22Rv1 (cell line): ENCODE measurements at regions not wholly inside any gene's neighbourhood (a gene's known extent, or its start where the extent isn't known, plus 50 kb on each side); places are given as distances from the start of the nearest gene placed in this dataset.

ENCODE experiments used
- CTCF ChIP-seq: fragments of 450-650 bp; IDR thresholded peaks from 2 replicates; pipeline ENCODE4 v1.5.1; 2017; ENCODE audit warnings: mild to moderate bottlenecking
- ZFX ChIP-seq: fragments of 450-650 bp; IDR thresholded peaks from 2 replicates; pipeline ENCODE4 v1.6.1; 2017; ENCODE audit warnings: antibody characterized with exemption, borderline replicate concordance

- TF ChIP-seq CTCF (no peak), ZFX (no peak)
Observed at GRCh38 chr5:174211277-174211626, 165.7 kb downstream of the NSG2 start.
